HG03025 (cell line): ENCODE measurements at regions not wholly inside any gene's neighbourhood (a gene's known extent, or its start where the extent isn't known, plus 50 kb on each side); places are given as distances from the start of the nearest gene placed in this dataset.
"Not testable (repeated sequence)": the region's sequence is repeated elsewhere in the genome, so short reads cannot be mapped to it uniquely, and the experiment has no call there.

Source experiments
- ATAC-seq: cut with Tn5 transposase; IDR thresholded peaks from one replicate; pipeline ENCODE4 v1.9.1; 2021; ENCODE audit warnings: mild to moderate bottlenecking, moderate library complexity; ENCODE audit not compliant: unreplicated experiment, low FRiP score

DNA sequence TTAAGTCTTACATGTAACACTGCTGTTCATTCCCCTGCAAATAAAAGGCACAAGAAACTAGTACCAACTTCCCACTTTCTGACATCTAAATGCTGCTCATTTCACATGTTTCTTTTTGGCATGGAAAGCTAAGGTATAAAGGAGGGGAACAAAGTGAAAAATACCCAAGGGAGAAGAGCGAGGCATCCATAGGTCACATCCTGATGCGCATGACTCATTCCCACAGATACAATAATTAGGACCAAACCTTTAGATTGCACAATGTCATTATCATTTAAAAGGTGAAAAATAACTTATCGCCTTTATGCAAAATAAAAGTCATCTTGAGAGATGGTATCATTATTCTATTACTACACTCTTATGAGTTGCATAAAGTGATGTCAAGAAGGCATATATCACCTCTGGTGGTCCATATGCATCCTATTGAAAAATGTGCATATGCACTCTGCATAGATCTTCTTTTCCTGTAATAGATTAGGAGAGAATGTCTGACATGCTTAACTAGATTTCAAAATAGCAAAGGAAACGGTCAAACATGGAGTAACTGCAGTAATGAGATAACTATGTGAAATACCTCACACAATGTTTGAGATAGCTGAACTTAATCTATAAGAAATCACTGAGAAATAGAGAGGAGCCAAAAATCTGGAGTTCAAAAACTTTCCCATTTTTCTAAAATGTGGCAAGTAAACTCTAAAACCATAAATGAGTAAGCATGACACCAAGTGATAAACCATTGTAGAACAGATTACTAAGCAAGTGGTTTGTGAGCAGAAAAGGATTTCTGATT lies 382.5 kb upstream of the TMTC1 start:
- ATAC-seq = no peak

DNA sequence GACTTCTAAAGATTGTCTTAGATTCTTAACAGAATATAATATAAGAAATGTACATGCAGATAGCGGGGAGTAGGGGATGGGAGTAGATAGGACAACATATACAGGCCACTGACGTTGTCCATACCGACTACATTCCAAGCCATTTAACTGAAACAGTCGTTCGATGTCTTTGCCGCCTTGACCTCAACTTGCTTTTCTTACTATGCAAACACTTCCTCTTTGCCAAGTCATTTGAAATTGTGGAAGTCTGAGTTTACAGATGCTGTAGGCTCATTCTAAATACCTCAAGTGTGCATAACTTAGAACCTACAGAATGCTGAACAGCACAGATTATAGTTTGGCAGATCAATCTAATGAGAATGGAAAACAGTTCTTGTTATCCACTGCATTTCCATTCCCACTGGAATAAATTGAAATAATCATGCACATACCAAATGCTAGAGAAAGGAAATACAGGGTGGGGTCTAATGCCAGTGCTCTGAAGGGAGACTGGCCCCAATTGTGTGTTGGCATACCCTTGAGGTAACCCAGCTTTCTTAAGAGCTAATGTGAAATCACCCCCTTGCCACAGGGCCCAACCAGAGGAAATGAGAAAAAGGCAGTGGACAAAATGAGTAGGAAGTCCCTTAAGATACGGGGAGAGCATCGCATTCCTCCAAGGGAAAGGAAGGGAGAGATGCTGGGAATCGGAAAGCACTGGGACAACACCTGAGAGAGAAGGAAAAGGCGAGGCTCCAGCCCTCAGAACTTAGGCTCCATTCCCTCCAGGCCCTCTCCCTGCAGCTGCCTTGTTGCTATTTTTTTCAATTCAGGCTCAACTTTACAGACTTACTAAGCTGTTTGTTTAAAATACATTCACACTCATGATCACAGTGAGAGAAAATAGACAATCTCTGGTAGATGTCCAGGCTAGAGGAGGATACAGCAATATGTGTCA lies 380.9 kb upstream of the TMTC1 start:
- no peak for ATAC-seq

DNA sequence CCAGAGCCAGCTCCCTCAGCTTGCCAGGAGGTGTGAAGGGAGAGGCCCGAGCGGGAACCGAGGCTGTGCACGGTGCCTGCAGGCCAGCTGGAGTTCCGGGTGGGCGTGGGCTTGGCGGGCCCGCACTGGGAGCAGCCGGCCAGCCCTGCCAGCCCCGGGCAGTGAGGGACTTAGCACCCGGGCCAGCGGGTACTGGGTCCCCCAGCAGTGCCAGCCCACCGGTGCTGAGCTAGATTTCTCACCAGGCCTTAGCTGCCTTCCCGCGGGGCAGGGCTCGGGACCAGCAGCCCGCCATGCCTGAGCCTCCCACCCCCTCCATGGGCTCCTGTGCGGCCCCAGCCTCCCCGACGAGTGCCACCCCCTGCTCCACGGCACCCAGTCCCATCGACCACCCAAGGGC lies 373.1 kb upstream of the TMTC1 start:
- ATAC-seq = not testable (repeated sequence)

DNA sequence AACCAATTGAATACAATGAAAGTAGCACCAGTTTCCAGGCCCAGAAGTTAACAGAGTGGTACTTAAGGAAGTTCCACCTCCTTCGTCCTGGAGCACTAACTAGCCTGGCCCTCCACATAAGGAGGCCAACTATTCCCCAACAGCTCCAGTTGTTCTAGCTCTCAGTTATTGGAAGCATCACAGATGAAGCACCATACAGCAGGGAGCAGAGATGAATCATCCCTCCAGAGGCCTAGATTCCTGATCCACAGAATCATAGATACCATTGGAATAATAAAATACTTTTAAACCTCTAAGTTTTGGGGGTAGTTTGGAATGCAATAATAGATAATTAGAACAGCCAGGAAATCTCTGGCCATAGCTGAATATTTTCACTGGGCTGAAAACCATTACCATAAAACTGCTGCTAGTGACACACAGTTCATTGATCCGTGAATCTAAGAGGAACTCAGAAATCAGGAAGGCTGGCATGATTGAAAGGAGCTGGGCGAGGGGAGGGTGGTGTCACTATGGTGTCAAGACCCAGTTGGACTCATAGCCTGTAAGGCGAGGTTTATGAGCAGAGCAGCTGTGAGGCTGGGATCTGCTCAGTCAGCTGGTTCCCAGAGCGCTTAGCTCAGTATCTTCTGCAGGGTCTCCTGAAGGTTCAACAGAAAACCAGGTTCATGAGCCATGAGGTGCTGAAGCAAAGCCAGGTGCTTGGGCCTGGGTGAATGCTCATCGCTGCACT lies 371.4 kb upstream of the TMTC1 start:
- ATAC-seq = no peak

DNA sequence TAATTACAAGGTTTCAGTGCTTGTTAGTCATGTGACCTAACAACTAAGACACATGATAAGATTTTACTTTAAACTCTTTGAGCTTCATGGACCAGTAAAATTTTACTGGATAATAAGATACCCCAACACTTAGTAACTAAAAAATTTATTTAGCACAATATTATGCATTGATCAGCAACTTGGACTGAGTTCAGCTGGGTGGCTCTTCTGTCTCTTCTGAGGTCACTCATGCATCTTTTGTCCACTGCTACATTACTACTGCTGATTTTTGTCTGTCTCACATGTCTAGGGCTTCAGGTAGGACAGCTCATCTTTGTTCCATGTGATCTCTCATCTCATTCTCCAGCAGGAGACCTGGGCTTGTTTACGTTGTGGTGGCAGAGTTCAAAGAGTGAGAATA lies 370.2 kb upstream of the TMTC1 start:
- no peak for ATAC-seq

DNA sequence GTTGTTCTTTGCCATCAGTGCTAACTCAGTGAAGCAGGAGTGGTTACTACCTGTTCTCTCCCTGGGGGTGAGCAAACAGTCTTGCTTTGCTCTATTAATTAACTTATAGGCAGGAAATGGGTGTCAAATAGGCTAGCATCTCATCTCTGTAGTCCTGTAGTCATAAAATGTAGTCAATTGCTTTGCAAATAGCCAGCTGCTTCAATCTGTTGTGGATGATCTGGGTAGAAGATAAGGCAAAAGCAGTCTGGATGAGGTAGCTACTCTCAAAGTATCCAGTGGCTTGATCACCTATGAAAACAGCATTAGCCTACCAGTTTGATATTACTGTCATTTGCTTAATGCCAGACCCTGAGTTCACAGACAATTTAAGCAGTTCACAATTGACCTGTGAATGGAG lies 369.0 kb upstream of the TMTC1 start:
- ATAC-seq = no peak

DNA sequence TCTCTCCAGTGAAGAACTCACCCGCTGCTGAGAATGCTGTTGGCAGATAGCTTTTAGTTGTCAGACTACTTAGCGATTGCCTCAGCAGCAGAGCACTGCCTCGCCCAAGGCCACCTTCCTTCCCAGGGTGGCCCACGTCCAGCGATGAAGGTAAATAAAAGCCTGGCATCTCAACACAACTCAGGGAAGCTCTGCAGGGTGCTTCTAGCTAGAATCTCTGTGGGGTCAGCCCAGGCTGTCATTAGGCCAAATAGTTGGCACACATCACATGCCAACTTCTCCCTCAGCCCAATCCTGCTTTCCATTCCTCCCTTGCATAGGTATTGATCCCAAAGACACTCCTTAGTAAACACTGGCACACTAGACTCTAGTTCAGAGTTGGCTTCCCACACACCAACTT lies 368.1 kb upstream of the TMTC1 start:
- ATAC-seq = no peak

DNA sequence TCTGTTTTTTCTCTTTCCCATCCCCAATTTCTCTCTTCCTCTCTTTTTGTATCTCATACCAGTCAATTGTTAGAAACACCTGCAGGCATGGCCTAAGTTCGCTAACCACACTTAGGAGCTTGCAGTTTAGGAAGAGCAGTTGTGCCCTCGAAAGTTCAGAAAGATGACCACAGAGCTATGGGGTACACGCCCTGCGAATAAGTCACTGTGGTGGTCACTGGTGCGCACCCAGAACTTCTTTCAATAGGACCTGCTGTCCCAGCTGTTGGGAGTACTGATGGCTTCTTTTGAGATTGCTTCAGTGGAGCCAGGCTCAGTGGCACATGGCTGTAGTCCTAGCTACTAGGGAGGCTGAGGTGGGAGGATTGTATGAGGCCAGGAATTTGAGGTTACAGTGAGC lies 362.8 kb upstream of the TMTC1 start:
- ATAC-seq = no peak

DNA sequence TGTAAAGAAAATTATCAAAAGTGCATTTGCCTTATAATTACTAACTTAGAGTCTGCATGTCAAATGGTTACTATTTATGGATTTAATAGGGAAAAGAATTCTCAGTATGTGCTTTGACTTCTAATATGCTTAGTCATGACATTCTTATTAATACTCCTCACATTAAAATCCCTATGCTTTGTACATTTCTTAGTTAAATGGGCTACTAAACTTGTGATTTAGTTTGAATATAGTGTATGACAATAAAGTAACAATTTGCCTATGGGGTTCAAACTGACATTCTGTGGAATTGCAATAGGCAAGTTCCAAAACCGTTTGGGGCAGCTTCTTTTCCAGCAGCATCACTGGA lies 361.9 kb upstream of the TMTC1 start:
- ATAC-seq = no peak

DNA sequence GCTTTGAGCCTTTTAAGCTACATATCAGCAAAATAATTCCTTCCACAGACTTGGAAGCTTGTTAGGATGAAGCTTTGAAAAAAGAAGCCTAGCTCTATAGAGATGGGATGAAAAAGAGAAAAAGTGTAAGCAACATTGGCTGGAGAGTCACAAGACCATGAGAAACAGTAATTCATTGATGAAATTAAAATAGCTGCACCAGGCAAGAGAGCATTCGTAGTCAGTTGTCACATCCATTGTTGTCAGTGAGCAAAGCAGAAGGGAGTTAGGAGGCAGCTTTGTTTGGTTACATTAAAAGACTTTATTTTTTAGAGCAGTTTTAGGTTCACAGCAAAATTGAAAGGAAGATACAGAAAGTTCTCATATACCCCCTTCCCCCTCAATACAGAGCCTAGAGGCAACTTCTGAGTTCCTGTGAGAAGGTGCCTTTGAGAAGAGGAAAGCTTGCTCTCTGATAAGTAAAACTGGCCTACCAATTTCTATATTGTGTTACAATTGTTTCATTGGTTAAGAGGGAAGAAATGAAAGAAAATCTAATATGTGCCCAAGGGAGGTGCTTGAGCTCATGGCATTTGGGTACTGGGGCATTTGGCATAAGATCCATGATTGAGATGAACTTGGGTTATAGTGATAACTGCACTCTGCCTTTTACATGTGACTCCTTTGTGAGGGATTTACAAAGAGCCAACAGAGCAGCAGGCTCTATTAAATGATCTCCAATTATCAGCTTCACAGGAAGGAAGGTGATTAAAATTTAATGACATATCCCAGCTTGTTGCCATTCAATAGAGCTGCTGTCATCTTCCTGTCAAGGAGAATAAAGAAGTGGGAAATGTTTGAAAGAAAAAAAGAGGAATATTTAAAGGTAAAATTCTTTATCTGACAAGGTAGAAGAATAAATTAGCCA lies 361.3 kb upstream of the TMTC1 start:
- ATAC-seq = no peak

DNA sequence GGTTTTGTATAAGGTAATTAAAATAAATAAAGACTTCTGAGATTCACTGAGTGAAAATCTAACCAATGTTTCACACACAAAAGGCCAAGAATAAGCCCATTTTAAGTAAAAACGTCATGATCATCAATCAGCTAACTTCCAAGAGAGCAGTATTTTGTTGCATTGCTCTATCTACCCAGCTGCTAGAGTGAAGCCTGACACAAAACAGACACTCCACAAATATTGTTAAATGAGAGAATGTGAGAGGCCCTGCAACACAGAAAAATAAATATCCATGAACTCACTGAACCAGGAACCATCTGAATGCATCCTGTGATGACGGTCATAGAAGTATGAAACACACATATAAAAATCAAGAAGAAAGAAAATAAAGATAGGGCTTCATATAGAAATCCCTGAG lies 358.6 kb upstream of the TMTC1 start:
- no peak for ATAC-seq

DNA sequence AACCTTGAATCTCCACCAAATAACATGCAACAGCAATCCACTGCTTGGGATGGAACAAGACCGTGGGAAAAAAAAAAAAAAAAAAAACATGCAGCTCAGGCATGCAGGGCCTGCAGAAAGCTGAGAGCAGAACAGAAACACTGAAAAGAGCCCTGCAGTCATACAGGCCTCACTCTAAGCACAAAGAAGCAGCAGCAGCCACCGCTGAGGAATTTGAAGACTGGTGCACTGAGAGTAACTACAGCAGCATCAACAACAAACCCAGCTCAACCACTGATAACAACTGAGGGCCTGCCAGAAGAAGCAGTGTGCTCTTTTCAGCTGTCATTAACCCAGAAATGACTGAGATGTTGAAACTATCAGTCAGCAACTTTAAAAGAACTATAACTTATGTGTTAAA lies 354.7 kb upstream of the TMTC1 start:
- ATAC-seq = no peak

DNA sequence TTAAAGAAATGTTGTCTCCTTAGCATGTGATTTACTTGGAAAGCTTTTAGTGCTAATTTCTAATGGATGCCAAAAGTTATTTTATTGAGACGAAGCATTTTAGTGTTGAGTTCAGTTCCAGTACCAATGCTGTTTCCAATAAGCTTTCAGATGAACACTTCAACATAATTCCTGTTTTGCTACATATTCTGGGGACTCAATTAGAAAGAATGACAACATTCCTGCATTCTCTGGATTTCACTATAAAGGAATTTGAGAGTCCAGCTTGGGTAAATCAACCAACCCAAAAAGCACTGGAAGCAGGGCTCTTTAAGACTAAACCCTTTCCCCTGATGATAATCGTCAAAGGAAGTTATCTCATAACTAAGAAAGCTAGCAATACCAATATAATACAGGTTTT lies 353.0 kb upstream of the TMTC1 start:
- ATAC-seq = no peak

DNA sequence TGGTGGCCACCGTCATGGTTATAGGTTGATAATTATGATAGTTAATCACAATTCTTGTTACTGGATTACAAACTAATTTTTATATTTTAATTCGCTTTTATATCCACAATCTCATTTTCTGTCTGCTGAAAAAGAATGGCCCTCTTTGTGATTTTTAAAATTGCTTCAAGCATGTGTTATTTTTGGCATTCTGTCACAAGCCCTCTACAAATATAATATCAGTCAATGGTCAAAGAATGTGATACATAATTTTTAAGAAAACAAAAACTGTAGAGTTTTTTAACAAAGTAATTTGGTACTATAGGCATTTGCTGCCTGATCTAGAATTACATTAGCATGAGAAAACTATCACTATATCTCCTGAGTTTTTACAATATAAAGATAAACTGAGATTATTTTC lies 352.0 kb upstream of the TMTC1 start:
- ATAC-seq = no peak

DNA sequence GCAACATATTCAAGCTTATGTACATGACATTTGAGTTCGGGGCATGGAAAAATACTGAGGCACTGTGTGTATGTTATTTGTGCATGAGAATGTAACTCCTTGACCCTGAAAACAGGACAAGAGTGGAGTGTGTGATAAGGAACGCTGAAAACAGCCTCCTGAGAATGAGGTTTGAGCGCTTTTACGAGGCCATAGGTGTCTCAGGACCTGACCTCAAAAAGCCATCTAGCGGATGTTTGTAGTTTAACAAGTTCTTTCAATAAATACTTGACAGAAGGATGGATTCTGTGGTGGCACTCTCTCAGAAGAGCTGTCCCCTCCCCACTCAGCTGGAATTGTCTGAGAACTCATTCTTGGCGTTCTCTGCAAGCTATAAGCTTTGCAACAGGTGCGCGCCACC lies 350.5 kb upstream of the TMTC1 start:
- ATAC-seq = no peak

DNA sequence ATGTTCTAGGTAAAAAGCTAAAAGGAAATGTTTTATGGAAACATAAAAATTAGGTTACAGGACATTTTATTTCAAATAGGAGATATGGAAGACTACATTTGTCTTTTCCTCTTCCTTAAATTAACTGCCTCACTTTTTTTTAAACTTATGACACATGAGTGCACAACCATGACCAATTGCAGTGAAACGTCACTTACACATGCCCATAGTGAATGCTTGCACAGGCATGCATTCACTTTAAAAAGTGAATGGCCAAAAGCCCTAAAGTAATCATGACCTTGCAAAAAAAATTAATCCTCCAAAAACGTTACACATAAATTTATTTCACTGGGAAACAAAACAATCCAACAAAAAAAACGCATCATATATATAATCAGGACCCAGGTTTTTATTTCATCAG lies 343.2 kb upstream of the TMTC1 start:
- no peak for ATAC-seq

DNA sequence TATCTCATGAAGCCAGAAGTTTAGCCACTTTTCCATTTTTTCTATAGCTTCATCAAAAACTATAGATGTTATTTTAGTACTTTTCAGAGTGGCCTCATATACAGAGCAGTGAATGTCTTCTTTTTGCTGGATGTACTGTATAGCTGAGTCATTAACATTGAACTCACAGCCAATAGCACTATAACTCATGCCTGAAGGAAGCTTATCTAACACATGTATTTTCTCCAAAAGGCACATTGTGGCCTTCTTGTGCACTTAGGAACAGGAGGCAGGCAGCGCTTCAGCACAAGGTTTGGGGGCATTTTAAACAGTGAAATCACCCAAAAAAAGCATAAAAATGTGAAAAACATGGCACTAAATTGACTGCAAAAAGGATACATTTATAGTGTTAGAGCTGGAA lies 336.8 kb upstream of the TMTC1 start:
- ATAC-seq = no peak

DNA sequence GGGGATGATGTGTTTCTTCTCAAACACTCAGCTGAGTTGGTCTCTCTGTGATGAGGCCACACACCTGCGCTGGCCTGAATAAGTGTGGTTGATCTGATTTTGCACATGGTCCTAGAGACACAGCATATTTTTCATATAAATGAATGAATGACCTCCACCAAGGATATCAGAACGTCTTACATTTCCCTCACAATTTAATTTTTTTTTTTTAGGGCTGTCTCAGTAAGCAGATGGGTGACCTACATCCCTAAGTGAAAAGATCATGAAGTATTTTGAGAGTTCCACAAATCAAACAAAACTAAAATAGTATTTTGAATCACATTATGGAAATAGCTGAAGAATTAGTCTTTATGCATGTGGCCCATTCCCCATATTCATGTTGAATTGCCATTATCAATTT lies 333.7 kb upstream of the TMTC1 start:
- no peak for ATAC-seq

DNA sequence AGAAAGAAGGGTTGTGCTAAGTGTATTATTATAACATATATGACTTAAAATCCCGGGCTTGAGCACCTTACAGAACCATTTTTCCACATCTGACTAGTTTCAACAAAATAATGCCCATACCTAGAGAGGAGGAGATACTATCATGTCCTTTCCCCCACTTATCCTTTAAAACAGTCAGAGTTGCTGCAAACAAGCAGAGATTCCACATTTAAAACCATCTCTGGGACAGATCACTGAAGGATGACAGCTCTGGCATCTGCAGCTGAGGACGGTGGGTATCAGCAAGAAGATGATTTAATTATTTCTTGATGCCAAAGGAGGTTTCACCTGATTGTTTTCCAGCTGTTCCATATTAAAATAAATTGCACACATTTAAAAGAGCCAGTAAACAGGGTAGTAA lies 328.0 kb upstream of the TMTC1 start:
- no peak for ATAC-seq

DNA sequence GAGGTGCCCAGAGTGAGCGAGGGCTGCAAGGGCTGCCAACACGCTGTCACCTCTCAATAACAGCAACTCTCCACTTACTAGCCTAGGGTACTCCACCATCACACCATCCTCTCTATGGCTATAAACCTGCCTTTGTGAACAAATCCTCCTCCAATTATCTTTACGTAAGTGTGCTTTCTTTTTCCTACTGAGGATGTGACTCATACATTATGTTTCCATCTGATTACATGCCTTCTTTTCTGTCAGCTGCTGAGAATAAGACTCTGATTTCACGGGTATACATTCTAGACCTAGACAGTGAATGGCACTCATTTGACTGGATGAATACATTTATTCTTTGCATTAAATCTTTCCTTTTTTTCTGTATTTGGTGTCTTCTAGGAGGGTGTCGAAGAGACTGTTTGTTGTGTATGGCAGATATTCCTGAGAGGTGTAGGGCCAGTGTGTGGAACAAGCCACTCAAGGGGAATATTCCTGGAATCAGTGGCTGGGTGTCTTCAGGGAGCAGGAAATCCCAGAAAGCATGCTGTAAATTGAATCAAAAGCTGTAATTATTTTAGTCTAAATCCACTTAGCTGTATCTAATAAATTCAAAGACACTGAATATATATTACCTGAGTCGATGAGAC lies 327.3 kb upstream of the TMTC1 start:
- no peak for ATAC-seq
